Activated CD8-positive, alpha-beta memory T cell treated with anti-CD3 and anti-CD28 coated beads for 4 hours (primary cell): ENCODE measurements at regions not wholly inside any gene's neighbourhood (a gene's known extent, or its start where the extent isn't known, plus 50 kb on each side); places are given as distances from the start of the nearest gene placed in this dataset.

ENCODE experiments used
- DNase-seq, 2 donors: peaks; one replicate each; pipeline ENCODE4 v3.0.0-alpha.2; 2020; ENCODE audit warnings: low read depth in 2 of 2

GRCh38 chr13:33515146-33515545 lies 229.6 kb upstream of the STARD13 start:
- DNase-seq, result no peak

- no peak for DNase-seq
These were observed 232.9 kb upstream of the STARD13 start for GRCh38 chr13:33518452-33518851.

- DNase-seq, result no peak
These were observed 234.3 kb upstream of the STARD13 start for GRCh38 chr13:33519561-33520467.

GRCh38 chr13:33520468-33520839 lies 234.9 kb upstream of the STARD13 start:
- no peak for DNase-seq

GRCh38 chr13:33524086-33524485 lies 238.5 kb upstream of the STARD13 start:
- no peak for DNase-seq

- DNase-seq, result no peak
These were observed 240.2 kb upstream of the STARD13 start for GRCh38 chr13:33525763-33526162.

- DNase-seq, result no peak
These were observed 241.2 kb upstream of the STARD13 start for GRCh38 chr13:33526718-33527117.

GRCh38 chr13:33528896-33529295 lies 243.3 kb upstream of the STARD13 start:
- DNase-seq, result no peak

GRCh38 chr13:33531484-33531883 lies 245.9 kb upstream of the STARD13 start:
- DNase-seq, result no peak

- no peak for DNase-seq
These were observed 249.5 kb upstream of the STARD13 start for GRCh38 chr13:33535061-33535460.

- no peak for DNase-seq
These were observed 251.0 kb upstream of the STARD13 start for GRCh38 chr13:33536601-33537000.

- DNase-seq, result no peak
These were observed 251.5 kb upstream of the STARD13 start for GRCh38 chr13:33537026-33537425.

GRCh38 chr13:33537676-33538075 lies 252.1 kb upstream of the STARD13 start:
- no peak for DNase-seq

GRCh38 chr13:33541456-33541855 lies 255.9 kb upstream of the STARD13 start:
- DNase-seq, result no peak

- DNase-seq, result no peak
These were observed 256.4 kb upstream of the STARD13 start for GRCh38 chr13:33541962-33542308.

GRCh38 chr13:33542309-33543088 lies 256.9 kb upstream of the STARD13 start:
- peak; percentile 96 for DNase-seq

GRCh38 chr13:33543089-33543459 lies 257.5 kb upstream of the STARD13 start:
- DNase-seq, result no peak

GRCh38 chr13:33543631-33544265 lies 258.2 kb upstream of the STARD13 start:
- DNase-seq, result no peak

- no peak for DNase-seq
These were observed 258.8 kb upstream of the STARD13 start for GRCh38 chr13:33544308-33544707.

- DNase-seq, result no peak
These were observed 259.9 kb upstream of the STARD13 start for GRCh38 chr13:33545492-33545891.

GRCh38 chr13:33547035-33547434 lies 261.5 kb upstream of the STARD13 start:
- no peak for DNase-seq

- no peak for DNase-seq
These were observed 262.5 kb upstream of the STARD13 start for GRCh38 chr13:33548069-33548468.

- no peak for DNase-seq
These were observed 264.7 kb upstream of the STARD13 start for GRCh38 chr13:33550276-33550675.
